ENCODE measurements at regions not wholly inside any gene's neighbourhood (a gene's known extent, or its start where the extent isn't known, plus 50 kb on each side); places are given as distances from the start of the nearest gene placed in this dataset.

GRCh38 chrX:118199997-118200396, 83.4 kb upstream of the KLHL13 start:
- Mint-ChIP-seq H3K36me3 (ENCODE audit: low read depth) (no peaks in the 10 kb centered on the region), H3K9me3 (no peaks in the 10 kb centered on the region), H3K27me3 (ENCODE audit: insufficient read depth, low read depth, poor library complexity) (no peaks in the 10 kb centered on the region), H3K4me3 (no peak overlapping the region), H3K27ac (no peak overlapping the region), H3K4me1 (no peaks in the 10 kb centered on the region)
- Histone ChIP-seq H3K4me3 (no peak overlapping the region), H4K20me1 (replicated peaks; ENCODE audit: insufficient read depth) (no peaks in the 10 kb centered on the region), H2AFZ (no peak overlapping the region), H3F3A (replicated peaks; ENCODE audit: low read depth) (no peaks in the 10 kb centered on the region), H3K79me2 (replicated peaks; ENCODE audit: insufficient read depth) (no peaks in the 10 kb centered on the region), H3K36me3 (ENCODE audit: insufficient read depth) (no peaks in the 10 kb centered on the region), H3K27ac (ENCODE audit: low read depth) (no peak overlapping the region), H3K27me3 (ENCODE audit: insufficient read depth) (no peaks in the 10 kb centered on the region), H3K4me2 (no peak overlapping the region), H3K4me1 (ENCODE audit: insufficient read depth) (no peaks in the 10 kb centered on the region), H3K9me2 (ENCODE audit: insufficient read depth) (no peaks in the 10 kb centered on the region)
- ATAC-seq: no peak
- no peak for DNase-seq (ENCODE audit: low spot score)
- TF ChIP-seq REST (IDR thresholded peaks at IDR 0.05; ENCODE audit: unreplicated experiment) (no peak), POLR2AphosphoS5 (IDR thresholded peaks at IDR 0.05; ENCODE audit: low read depth) (no peak), EZH2 (IDR thresholded peaks at IDR 0.05; ENCODE audit: low read depth, unreplicated experiment) (no peak), CREB1 (CRISPR knock-in tag; IDR thresholded peaks at IDR 0.05; ENCODE audit: low read depth) (no peak), STAT1 (IDR thresholded peaks at IDR 0.05; ENCODE audit: unreplicated experiment) (no peak), NANOG (IDR thresholded peaks at IDR 0.05; ENCODE audit: borderline replicate concordance) (no peak), EZH2phosphoT487 (IDR thresholded peaks at IDR 0.05; ENCODE audit: unreplicated experiment) (no peak)

GRCh38 chrX:118205421-118206395, 89.1 kb upstream of the KLHL13 start:
- Histone ChIP-seq H2AFZ (no peak overlapping the region), H3K4me1 (ENCODE audit: insufficient read depth) (no peaks in the 10 kb centered on the region), H3K4me3 (no peak overlapping the region), H3K79me2 (replicated peaks; ENCODE audit: insufficient read depth) (no peaks in the 10 kb centered on the region), H3K9me2 (ENCODE audit: insufficient read depth) (no peaks in the 10 kb centered on the region), H3K27me3 (ENCODE audit: insufficient read depth) (no peaks in the 10 kb centered on the region), H3F3A (replicated peaks; ENCODE audit: low read depth) (no peaks in the 10 kb centered on the region), H3K4me2 (no peak overlapping the region), H3K36me3 (ENCODE audit: insufficient read depth) (no peaks in the 10 kb centered on the region), H3K27ac (ENCODE audit: low read depth) (no peak overlapping the region), H4K20me1 (replicated peaks; ENCODE audit: insufficient read depth) (no peaks in the 10 kb centered on the region)
- Mint-ChIP-seq H3K9me3 (no peaks in the 10 kb centered on the region), H3K27ac (no peak overlapping the region), H3K4me3 (no peak overlapping the region), H3K4me1 (no peaks in the 10 kb centered on the region; the same call in 2 of the 3 replicates), H3K27me3 (ENCODE audit: insufficient read depth, low read depth, poor library complexity) (no peaks in the 10 kb centered on the region), H3K36me3 (ENCODE audit: low read depth) (no peaks in the 10 kb centered on the region)
- TF ChIP-seq EZH2 (IDR thresholded peaks at IDR 0.05; ENCODE audit: low read depth, unreplicated experiment) (no peak), EZH2phosphoT487 (IDR thresholded peaks at IDR 0.05; ENCODE audit: unreplicated experiment) (no peak), CTCF (conservative IDR thresholded peaks at IDR 0.05; ENCODE audit: low read depth in 2 of 2) (no peak)
- no peak for ATAC-seq
- DNase-seq (ENCODE audit: low spot score): no peak

All from GM23338 (cell line).